ENCODE measurements at regions not wholly inside any gene's neighbourhood (a gene's known extent, or its start where the extent isn't known, plus 50 kb on each side); places are given as distances from the start of the nearest gene placed in this dataset.

- H3K27ac ChIP-seq (ENCODE audit: low read depth, low read length) = no peak overlapping the region
- no peaks in the 10 kb centered on the region for H3K9me2 ChIP-seq (replicated peaks; ENCODE audit: control insufficient read depth, low read length)
Measured at GRCh38 chr2:34912084-34912483, 1313.0 kb upstream of the FAM98A start.

GRCh38 chr2:34909992-34910705, 1311.0 kb upstream of the FAM98A start:
- TF ChIP-seq, protein P1, sequence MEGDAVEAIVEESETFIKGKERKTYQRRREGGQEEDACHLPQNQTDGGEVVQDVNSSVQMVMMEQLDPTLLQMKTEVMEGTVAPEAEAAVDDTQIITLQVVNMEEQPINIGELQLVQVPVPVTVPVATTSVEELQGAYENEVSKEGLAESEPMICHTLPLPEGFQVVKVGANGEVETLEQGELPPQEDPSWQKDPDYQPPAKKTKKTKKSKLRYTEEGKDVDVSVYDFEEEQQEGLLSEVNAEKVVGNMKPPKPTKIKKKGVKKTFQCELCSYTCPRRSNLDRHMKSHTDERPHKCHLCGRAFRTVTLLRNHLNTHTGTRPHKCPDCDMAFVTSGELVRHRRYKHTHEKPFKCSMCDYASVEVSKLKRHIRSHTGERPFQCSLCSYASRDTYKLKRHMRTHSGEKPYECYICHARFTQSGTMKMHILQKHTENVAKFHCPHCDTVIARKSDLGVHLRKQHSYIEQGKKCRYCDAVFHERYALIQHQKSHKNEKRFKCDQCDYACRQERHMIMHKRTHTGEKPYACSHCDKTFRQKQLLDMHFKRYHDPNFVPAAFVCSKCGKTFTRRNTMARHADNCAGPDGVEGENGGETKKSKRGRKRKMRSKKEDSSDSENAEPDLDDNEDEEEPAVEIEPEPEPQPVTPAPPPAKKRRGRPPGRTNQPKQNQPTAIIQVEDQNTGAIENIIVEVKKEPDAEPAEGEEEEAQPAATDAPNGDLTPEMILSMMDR (IDR thresholded peaks at IDR 0.05; ENCODE audit: low read depth, low read length, poor library complexity, severe bottlenecking) = no peak
- no peaks in the 10 kb centered on the region for H3K27me3 ChIP-seq (ENCODE audit: control insufficient read depth, low read length)
- H3K4me3 ChIP-seq (ENCODE audit: low read length) = no peak overlapping the region
- no peak overlapping the region for H3K27ac ChIP-seq (ENCODE audit: low read depth, low read length)
- no peaks in the 10 kb centered on the region for H3K9me3 ChIP-seq (ENCODE audit: control insufficient read depth, insufficient read depth, low read length)
- no peaks in the 10 kb centered on the region for H3K4me1 ChIP-seq (ENCODE audit: control insufficient read depth, low read length)
- H3F3A ChIP-seq (ENCODE audit: control insufficient read depth, insufficient read depth) = no peaks in the 10 kb centered on the region
- H3K79me2 ChIP-seq (ENCODE audit: control insufficient read depth, low read length) = no peaks in the 10 kb centered on the region
- no peaks in the 10 kb centered on the region for H4K20me1 ChIP-seq (ENCODE audit: control insufficient read depth, insufficient read depth, low read depth, low read length)
- no peaks in the 10 kb centered on the region for H3K36me3 ChIP-seq (ENCODE audit: control insufficient read depth, low read length)
- H3K9me2 ChIP-seq (replicated peaks; ENCODE audit: control insufficient read depth, low read length) = no peaks in the 10 kb centered on the region
- no peak overlapping the region for H3K4me2 ChIP-seq (ENCODE audit: low read length)

More at GRCh38 chr2:34912084-34912483, 1313.0 kb upstream of the FAM98A start:
- Histone ChIP-seq H4K20me1 (ENCODE audit: control insufficient read depth, insufficient read depth, low read depth, low read length) (no peaks in the 10 kb centered on the region), H3K9me3 (ENCODE audit: control insufficient read depth, insufficient read depth, low read length) (no peaks in the 10 kb centered on the region), H3K27me3 (ENCODE audit: control insufficient read depth, low read length) (no peaks in the 10 kb centered on the region), H3K36me3 (ENCODE audit: control insufficient read depth, low read length) (no peaks in the 10 kb centered on the region), H3F3A (ENCODE audit: control insufficient read depth, insufficient read depth) (no peaks in the 10 kb centered on the region), H3K79me2 (ENCODE audit: control insufficient read depth, low read length) (no peaks in the 10 kb centered on the region), H3K4me2 (ENCODE audit: low read length) (no peak overlapping the region), H3K4me3 (ENCODE audit: low read length) (no peak overlapping the region), H3K4me1 (ENCODE audit: control insufficient read depth, low read length) (no peaks in the 10 kb centered on the region)
- no peak for TF ChIP-seq EZH2phosphoT487 (IDR thresholded peaks at IDR 0.05; ENCODE audit: borderline replicate concordance, low read length)
- TF ChIP-seq, protein P1 (IDR thresholded peaks at IDR 0.05; ENCODE audit: low read depth, low read length, poor library complexity, severe bottlenecking) = no peak

GRCh38 chr2:34907812-34908211, 1308.7 kb upstream of the FAM98A start:
- Histone ChIP-seq H3K9me3 (ENCODE audit: control insufficient read depth, insufficient read depth, low read length) (no peaks in the 10 kb centered on the region), H3K27me3 (ENCODE audit: control insufficient read depth, low read length) (no peaks in the 10 kb centered on the region), H3K4me1 (ENCODE audit: control insufficient read depth, low read length) (no peaks in the 10 kb centered on the region), H3K4me3 (ENCODE audit: low read length) (no peak overlapping the region), H3K36me3 (ENCODE audit: control insufficient read depth, low read length) (no peaks in the 10 kb centered on the region), H3K9me2 (replicated peaks; ENCODE audit: control insufficient read depth, low read length) (no peaks in the 10 kb centered on the region), H3K27ac (ENCODE audit: low read depth, low read length) (no peak overlapping the region), H3F3A (ENCODE audit: control insufficient read depth, insufficient read depth) (no peaks in the 10 kb centered on the region), H3K4me2 (ENCODE audit: low read length) (no peak overlapping the region), H4K20me1 (ENCODE audit: control insufficient read depth, insufficient read depth, low read depth, low read length) (no peaks in the 10 kb centered on the region), H3K79me2 (ENCODE audit: control insufficient read depth, low read length) (no peaks in the 10 kb centered on the region)
- no peak for TF ChIP-seq EZH2phosphoT487 (IDR thresholded peaks at IDR 0.05; ENCODE audit: borderline replicate concordance, low read length)
- TF ChIP-seq, protein P1 (IDR thresholded peaks at IDR 0.05; ENCODE audit: low read depth, low read length, poor library complexity, severe bottlenecking) = peak; percentile 43
